Esophagus mucosa (tissue), 1 donor: ENCODE measurements at regions not wholly inside any gene's neighbourhood (a gene's known extent, or its start where the extent isn't known, plus 50 kb on each side); places are given as distances from the start of the nearest gene placed in this dataset.
"Not testable (repeated sequence)": the region's sequence is repeated elsewhere in the genome, so short reads cannot be mapped to it uniquely, and the experiment has no call there.

Source experiments
- ATAC-seq: fragments of 200-7000 bp; cut with Tn5 transposase; one replicate; pipeline ENCODE4 v1.9.1; 2020
- donor health status: DM: yes; HTN: yes; CAD: no.

- no peak for ATAC-seq
Measured at GRCh38 chr20:54324652-54325285, 116.9 kb downstream of the PFDN4 start.

- no peak for ATAC-seq
Measured at GRCh38 chr20:54335299-54335698, 127.4 kb downstream of the PFDN4 start.

GRCh38 chr20:54337144-54337543, 129.3 kb downstream of the PFDN4 start:
- ATAC-seq: no peak

GRCh38 chr20:54339093-54339492, 131.2 kb downstream of the PFDN4 start:
- ATAC-seq: no peak

- no peak for ATAC-seq
Measured at GRCh38 chr20:54340206-54340605, 132.3 kb downstream of the PFDN4 start.

GRCh38 chr20:54340667-54341081, 132.8 kb downstream of the PFDN4 start:
- no peak for ATAC-seq

GRCh38 chr20:54342258-54342920, 133.0 kb upstream of the DOK5 start:
- ATAC-seq: no peak

GRCh38 chr20:54343099-54343498, 132.3 kb upstream of the DOK5 start:
- ATAC-seq: no peak

GRCh38 chr20:54343634-54344033, 131.8 kb upstream of the DOK5 start:
- no peak for ATAC-seq

GRCh38 chr20:54344832-54345231, 130.6 kb upstream of the DOK5 start:
- ATAC-seq: no peak

GRCh38 chr20:54345301-54345724, 130.1 kb upstream of the DOK5 start:
- no peak for ATAC-seq

- ATAC-seq: no peak
Measured at GRCh38 chr20:54345821-54346220, 129.6 kb upstream of the DOK5 start.

- no peak for ATAC-seq
Measured at GRCh38 chr20:54346276-54346675, 129.1 kb upstream of the DOK5 start.

GRCh38 chr20:54347166-54347833, 128.1 kb upstream of the DOK5 start:
- no peak for ATAC-seq

- no peak for ATAC-seq
Measured at GRCh38 chr20:54350415-54350814, 125.0 kb upstream of the DOK5 start.

GRCh38 chr20:54351371-54352136, 123.8 kb upstream of the DOK5 start:
- ATAC-seq: no peak

GRCh38 chr20:54352541-54352940, 122.9 kb upstream of the DOK5 start:
- not testable (repeated sequence) for ATAC-seq

GRCh38 chr20:54353292-54353691, 122.1 kb upstream of the DOK5 start:
- no peak for ATAC-seq

GRCh38 chr20:54355631-54356280, 119.6 kb upstream of the DOK5 start:
- no peak for ATAC-seq

- ATAC-seq: no peak
Measured at GRCh38 chr20:54356801-54357200, 118.6 kb upstream of the DOK5 start.

GRCh38 chr20:54361475-54361874, 113.9 kb upstream of the DOK5 start:
- ATAC-seq: no peak

GRCh38 chr20:54362283-54362682, 113.1 kb upstream of the DOK5 start:
- no peak for ATAC-seq

GRCh38 chr20:54364365-54364764, 111.0 kb upstream of the DOK5 start:
- ATAC-seq: no peak
